Fibroblast of lung (primary cell): ENCODE measurements at regions not wholly inside any gene's neighbourhood (a gene's known extent, or its start where the extent isn't known, plus 50 kb on each side); places are given as distances from the start of the nearest gene placed in this dataset.

ENCODE experiments used
- DNase-seq, 2 donors: peaks; one replicate each; pipeline versions ENCODE4 v3.0.0 to v3.0.0-alpha.2; 2010; ENCODE audit warnings: low read depth in 2 of 2
- H2AFZ ChIP-seq: 2 replicates; pipeline ENCODE4 v1.5.1; 2012; ENCODE audit warnings: low read length, control low read depth, inconsistent platforms
- H3K27ac ChIP-seq: 2 replicates; pipeline ENCODE4 v1.5.1; 2011; ENCODE audit warnings: low read length, control low read depth; ENCODE audit not compliant: insufficient read depth
- H3K27me3 ChIP-seq: 2 replicates; pipeline ENCODE4 v1.5.1; 2011; ENCODE audit warnings: mild to moderate bottlenecking, low read length; ENCODE audit not compliant: control insufficient read depth, insufficient read depth
- H3K36me3 ChIP-seq: 2 replicates; pipeline ENCODE4 v1.5.1; 2011; ENCODE audit warnings: low read length; ENCODE audit not compliant: control insufficient read depth, insufficient read depth
- H3K4me1 ChIP-seq: 2 replicates; pipeline ENCODE4 v1.5.1; 2011; ENCODE audit warnings: low read length; ENCODE audit not compliant: control insufficient read depth, insufficient read depth; ENCODE audit errors: extremely low read depth
- H3K4me2 ChIP-seq: 2 replicates; pipeline ENCODE4 v1.5.1; 2011; ENCODE audit warnings: low read length, control low read depth; ENCODE audit not compliant: insufficient read depth; ENCODE audit errors: extremely low read depth
- H3K4me3 ChIP-seq, 4 experiments: fragments of 200-600 bp in 1 of 4; sonication (generic) in 1 of 4; replicated peaks in 1 of 4; 2 replicates each; pipeline ENCODE4 v1.5.1; 2011 to 2016; ENCODE audit warnings: low read length in 4 of 4, low read depth in 3 of 4, mild to moderate bottlenecking in 3 of 4, control low read depth in 2 of 4, inconsistent platforms in 1 of 4, mixed read lengths in 1 of 4; ENCODE audit not compliant: insufficient read depth in 1 of 4; ENCODE audit errors: control extremely low read depth in 1 of 4
- H3K79me2 ChIP-seq: 2 replicates; pipeline ENCODE4 v1.5.1; 2012; ENCODE audit warnings: mild to moderate bottlenecking, low read length, inconsistent platforms; ENCODE audit not compliant: control insufficient read depth, insufficient read depth
- H3K9ac ChIP-seq: 2 replicates; pipeline ENCODE4 v1.5.1; 2011; ENCODE audit warnings: mild to moderate bottlenecking, low read length, control low read depth; ENCODE audit not compliant: insufficient read depth
- H3K9me3 ChIP-seq: 2 replicates; pipeline ENCODE4 v1.5.1; 2012; ENCODE audit warnings: low read depth, low read length; ENCODE audit not compliant: control insufficient read depth, insufficient read depth
- H4K20me1 ChIP-seq: 2 replicates; pipeline ENCODE4 v1.5.1; 2011; ENCODE audit warnings: low read length; ENCODE audit not compliant: control insufficient read depth, insufficient read depth; ENCODE audit errors: extremely low read depth
- CTCF ChIP-seq, 2 donors: IDR thresholded peaks in 1 of 2; conservative IDR thresholded peaks in 1 of 2; 1 replicate in 1 of 2; 2 replicates in 1 of 2; pipeline ENCODE4 v1.5.1; 2011 to 2012; ENCODE audit warnings: low read length in 2 of 2, control low read depth in 1 of 2, inconsistent platforms in 1 of 2, low read depth in 1 of 2, mild to moderate bottlenecking in 1 of 2
- EZH2 ChIP-seq: IDR thresholded peaks from 2 replicates; pipeline ENCODE4 v1.5.1; 2012; ENCODE audit warnings: low read length, control low read depth, mild to moderate bottlenecking; ENCODE audit errors: missing control alignments

- no peak overlapping the region for H3K4me2 ChIP-seq
- no peaks in the 10 kb centered on the region for H4K20me1 ChIP-seq
- no peak for TF ChIP-seq EZH2
- TF ChIP-seq CTCF (conservative IDR thresholded peaks at IDR 0.05 in 1 of 2, IDR thresholded peaks at IDR 0.05 in 1 of 2; ENCODE audit: low read depth in 1 of 2, low read length in 2 of 2) = no peak
Observed at GRCh38 chr5:147046894-147047293, 168.3 kb upstream of the PPP2R2B start.

GRCh38 chr5:147049764-147050163 is 171.2 kb upstream of the PPP2R2B start:
- Histone ChIP-seq H3K4me1 (no peaks in the 10 kb centered on the region), H3K9ac (no peak overlapping the region), H4K20me1 (no peaks in the 10 kb centered on the region), H3K27ac (no peak overlapping the region), H3K79me2 (no peaks in the 10 kb centered on the region), H3K9me3 (no peaks in the 10 kb centered on the region), H3K4me3 (no peak overlapping the region), H3K36me3 (no peaks in the 10 kb centered on the region), H3K4me2 (no peak overlapping the region), H3K27me3 (no peaks in the 10 kb centered on the region), H2AFZ (no peak overlapping the region)
- no peak for TF ChIP-seq CTCF (conservative IDR thresholded peaks at IDR 0.05 in 1 of 2, IDR thresholded peaks at IDR 0.05 in 1 of 2; ENCODE audit: low read depth in 1 of 2, low read length in 2 of 2)
- TF ChIP-seq EZH2 = no peak
- DNase-seq = no peak

More at GRCh38 chr5:147046894-147047293, 168.3 kb upstream of the PPP2R2B start:
- DNase-seq = no peak
- no peak overlapping the region for H3K9ac ChIP-seq
- no peaks in the 10 kb centered on the region for H3K9me3 ChIP-seq
- H3K4me3 ChIP-seq = no peak overlapping the region
- no peaks in the 10 kb centered on the region for H3K79me2 ChIP-seq
- no peaks in the 10 kb centered on the region for H3K4me1 ChIP-seq
- H2AFZ ChIP-seq = no peak overlapping the region
- H3K36me3 ChIP-seq = no peaks in the 10 kb centered on the region
- no peak overlapping the region for H3K27ac ChIP-seq
- H3K27me3 ChIP-seq = no peaks in the 10 kb centered on the region

GRCh38 chr5:147050172-147050571 is 171.6 kb upstream of the PPP2R2B start:
- Histone ChIP-seq H3K27me3 (no peaks in the 10 kb centered on the region), H3K27ac (no peak overlapping the region), H2AFZ (no peak overlapping the region), H3K9ac (no peak overlapping the region), H3K4me1 (no peaks in the 10 kb centered on the region), H3K4me2 (no peak overlapping the region), H3K36me3 (no peaks in the 10 kb centered on the region), H3K9me3 (no peaks in the 10 kb centered on the region), H4K20me1 (no peaks in the 10 kb centered on the region), H3K79me2 (no peaks in the 10 kb centered on the region), H3K4me3 (no peak overlapping the region)
- TF ChIP-seq EZH2 (no peak), CTCF (conservative IDR thresholded peaks at IDR 0.05 in 1 of 2, IDR thresholded peaks at IDR 0.05 in 1 of 2; ENCODE audit: low read depth in 1 of 2, low read length in 2 of 2) (no peak)
- DNase-seq = no peak
